ENCODE measurements at regions not wholly inside any gene's neighbourhood (a gene's known extent, or its start where the extent isn't known, plus 50 kb on each side); places are given as distances from the start of the nearest gene placed in this dataset.

DNA sequence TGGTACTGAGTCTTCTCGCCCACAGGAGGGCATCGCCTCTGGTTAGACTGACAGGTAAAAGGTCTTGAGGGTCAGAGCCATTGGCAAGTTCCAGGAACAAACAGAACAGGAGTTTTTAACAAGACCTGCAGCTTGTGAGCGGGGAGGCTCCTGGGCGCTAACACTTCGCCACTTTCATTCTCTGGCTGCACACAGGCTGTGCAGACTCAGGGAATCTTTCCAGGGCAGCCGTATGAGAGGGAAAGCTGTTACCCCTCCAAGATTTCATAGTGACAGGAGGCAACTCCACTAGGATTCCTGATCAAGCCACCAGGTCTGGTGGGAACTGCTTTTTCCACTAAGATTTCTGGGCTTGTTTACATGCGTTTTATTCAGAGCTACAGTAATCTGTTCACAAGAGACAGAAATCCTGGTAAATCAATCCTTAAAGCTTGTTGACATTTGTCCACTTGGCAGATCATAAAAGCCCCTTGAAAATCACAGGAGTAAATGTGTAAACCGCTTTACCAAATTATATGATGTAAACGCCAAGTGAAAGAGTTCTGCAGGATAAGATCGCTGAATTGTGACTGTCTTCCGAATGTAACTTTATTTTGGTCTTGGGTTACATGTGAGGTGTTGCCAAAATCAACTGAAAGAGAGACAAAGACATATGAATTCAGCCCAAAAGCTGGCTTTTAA, 190.6 kb downstream of the MZT1 start:
- TF ChIP-seq, protein P1, sequence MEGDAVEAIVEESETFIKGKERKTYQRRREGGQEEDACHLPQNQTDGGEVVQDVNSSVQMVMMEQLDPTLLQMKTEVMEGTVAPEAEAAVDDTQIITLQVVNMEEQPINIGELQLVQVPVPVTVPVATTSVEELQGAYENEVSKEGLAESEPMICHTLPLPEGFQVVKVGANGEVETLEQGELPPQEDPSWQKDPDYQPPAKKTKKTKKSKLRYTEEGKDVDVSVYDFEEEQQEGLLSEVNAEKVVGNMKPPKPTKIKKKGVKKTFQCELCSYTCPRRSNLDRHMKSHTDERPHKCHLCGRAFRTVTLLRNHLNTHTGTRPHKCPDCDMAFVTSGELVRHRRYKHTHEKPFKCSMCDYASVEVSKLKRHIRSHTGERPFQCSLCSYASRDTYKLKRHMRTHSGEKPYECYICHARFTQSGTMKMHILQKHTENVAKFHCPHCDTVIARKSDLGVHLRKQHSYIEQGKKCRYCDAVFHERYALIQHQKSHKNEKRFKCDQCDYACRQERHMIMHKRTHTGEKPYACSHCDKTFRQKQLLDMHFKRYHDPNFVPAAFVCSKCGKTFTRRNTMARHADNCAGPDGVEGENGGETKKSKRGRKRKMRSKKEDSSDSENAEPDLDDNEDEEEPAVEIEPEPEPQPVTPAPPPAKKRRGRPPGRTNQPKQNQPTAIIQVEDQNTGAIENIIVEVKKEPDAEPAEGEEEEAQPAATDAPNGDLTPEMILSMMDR (conservative IDR thresholded peaks at IDR 0.05; ENCODE audit: low read depth, low read length) = no peak
- TF ChIP-seq EZH2phosphoT487 (IDR thresholded peaks at IDR 0.05; ENCODE audit: borderline replicate concordance, low read length) = no peak
